A549 (cell line): ENCODE measurements at regions not wholly inside any gene's neighbourhood (a gene's known extent, or its start where the extent isn't known, plus 50 kb on each side); places are given as distances from the start of the nearest gene placed in this dataset.

Experiments used
- CTCF ChIP-seq: fragments of >200 bp; sonication (Bioruptor Twin); formaldehyde crosslinking; IDR thresholded peaks from 3 replicates; pipeline ENCODE4 v1.5.1; 2016
- EP300 ChIP-seq, 2 experiments: fragments of >200 bp; sonication (Bioruptor Twin); formaldehyde crosslinking; IDR thresholded peaks; 2 replicates in 1 of 2; 3 replicates in 1 of 2; pipeline ENCODE4 v1.6.1; 2016 to 2017
- PHF8 ChIP-seq: fragments of 200-600 bp; sonication (generic); IDR thresholded peaks from 2 replicates; pipeline ENCODE4 v1.6.1; 2016; ENCODE audit warnings: low read depth, mild to moderate bottlenecking, antibody characterized with exemption, moderate library complexity, borderline replicate concordance
- POLR2A ChIP-seq: IDR thresholded peaks from 2 replicates; pipeline ENCODE4 v1.6.1; 2012; ENCODE audit warnings: mild to moderate bottlenecking, low read length
- POLR2AphosphoS2 ChIP-seq: conservative IDR thresholded peaks from 2 replicates; pipeline ENCODE4 v1.6.1; 2012; ENCODE audit warnings: low read length, improper control_type of control experiment, inconsistent platforms

- TF ChIP-seq EP300 (IDR thresholded peaks at IDR 0.05) (peak in 1 of 2 experiments; percentile 39; a peak in 1 of 5 replicates), CTCF (no peak), PHF8 (no peak), POLR2A (no peak), POLR2AphosphoS2 (no peak)
Observed at GRCh38 chr9:29332789-29333188, 1759.5 kb upstream of the C9orf72 start.
